DND-41 (cell line): ENCODE measurements at regions not wholly inside any gene's neighbourhood (a gene's known extent, or its start where the extent isn't known, plus 50 kb on each side); places are given as distances from the start of the nearest gene placed in this dataset.

Experiments
- EZH2 ChIP-seq: IDR thresholded peaks from 3 replicates; pipeline ENCODE4 v1.6.1; 2012; ENCODE audit warnings: borderline replicate concordance, low read depth, mild to moderate bottlenecking, moderate library complexity, low read length, inconsistent platforms; ENCODE audit not compliant: severe bottlenecking
- TF ChIP-seq, protein P1 (sequence below): IDR thresholded peaks from 2 replicates; pipeline ENCODE4 v1.5.1; 2012; ENCODE audit warnings: borderline replicate concordance, low read length, moderate library complexity, mild to moderate bottlenecking; ENCODE audit not compliant: poor library complexity, severe bottlenecking; ENCODE audit errors: extremely low read depth

- TF ChIP-seq, protein P1, sequence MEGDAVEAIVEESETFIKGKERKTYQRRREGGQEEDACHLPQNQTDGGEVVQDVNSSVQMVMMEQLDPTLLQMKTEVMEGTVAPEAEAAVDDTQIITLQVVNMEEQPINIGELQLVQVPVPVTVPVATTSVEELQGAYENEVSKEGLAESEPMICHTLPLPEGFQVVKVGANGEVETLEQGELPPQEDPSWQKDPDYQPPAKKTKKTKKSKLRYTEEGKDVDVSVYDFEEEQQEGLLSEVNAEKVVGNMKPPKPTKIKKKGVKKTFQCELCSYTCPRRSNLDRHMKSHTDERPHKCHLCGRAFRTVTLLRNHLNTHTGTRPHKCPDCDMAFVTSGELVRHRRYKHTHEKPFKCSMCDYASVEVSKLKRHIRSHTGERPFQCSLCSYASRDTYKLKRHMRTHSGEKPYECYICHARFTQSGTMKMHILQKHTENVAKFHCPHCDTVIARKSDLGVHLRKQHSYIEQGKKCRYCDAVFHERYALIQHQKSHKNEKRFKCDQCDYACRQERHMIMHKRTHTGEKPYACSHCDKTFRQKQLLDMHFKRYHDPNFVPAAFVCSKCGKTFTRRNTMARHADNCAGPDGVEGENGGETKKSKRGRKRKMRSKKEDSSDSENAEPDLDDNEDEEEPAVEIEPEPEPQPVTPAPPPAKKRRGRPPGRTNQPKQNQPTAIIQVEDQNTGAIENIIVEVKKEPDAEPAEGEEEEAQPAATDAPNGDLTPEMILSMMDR, result no peak
- no peak for TF ChIP-seq EZH2
Observed at GRCh38 chr12:73342733-73343132, 1070.6 kb downstream of the TRHDE start.
